GM12872 (cell line): ENCODE measurements at regions not wholly inside any gene's neighbourhood (a gene's known extent, or its start where the extent isn't known, plus 50 kb on each side); places are given as distances from the start of the nearest gene placed in this dataset.

Source experiments
- TF ChIP-seq, protein P1 (sequence below): IDR thresholded peaks from 3 replicates; pipeline ENCODE4 v1.5.1; 2011; ENCODE audit warnings: low read depth, mild to moderate bottlenecking, low read length, moderate library complexity; ENCODE audit not compliant: insufficient read depth

- TF ChIP-seq, protein P1, sequence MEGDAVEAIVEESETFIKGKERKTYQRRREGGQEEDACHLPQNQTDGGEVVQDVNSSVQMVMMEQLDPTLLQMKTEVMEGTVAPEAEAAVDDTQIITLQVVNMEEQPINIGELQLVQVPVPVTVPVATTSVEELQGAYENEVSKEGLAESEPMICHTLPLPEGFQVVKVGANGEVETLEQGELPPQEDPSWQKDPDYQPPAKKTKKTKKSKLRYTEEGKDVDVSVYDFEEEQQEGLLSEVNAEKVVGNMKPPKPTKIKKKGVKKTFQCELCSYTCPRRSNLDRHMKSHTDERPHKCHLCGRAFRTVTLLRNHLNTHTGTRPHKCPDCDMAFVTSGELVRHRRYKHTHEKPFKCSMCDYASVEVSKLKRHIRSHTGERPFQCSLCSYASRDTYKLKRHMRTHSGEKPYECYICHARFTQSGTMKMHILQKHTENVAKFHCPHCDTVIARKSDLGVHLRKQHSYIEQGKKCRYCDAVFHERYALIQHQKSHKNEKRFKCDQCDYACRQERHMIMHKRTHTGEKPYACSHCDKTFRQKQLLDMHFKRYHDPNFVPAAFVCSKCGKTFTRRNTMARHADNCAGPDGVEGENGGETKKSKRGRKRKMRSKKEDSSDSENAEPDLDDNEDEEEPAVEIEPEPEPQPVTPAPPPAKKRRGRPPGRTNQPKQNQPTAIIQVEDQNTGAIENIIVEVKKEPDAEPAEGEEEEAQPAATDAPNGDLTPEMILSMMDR = no peak
Observed at GRCh38 chr3:144466540-144466939, 494.9 kb downstream of the DIPK2A start.

DNA sequence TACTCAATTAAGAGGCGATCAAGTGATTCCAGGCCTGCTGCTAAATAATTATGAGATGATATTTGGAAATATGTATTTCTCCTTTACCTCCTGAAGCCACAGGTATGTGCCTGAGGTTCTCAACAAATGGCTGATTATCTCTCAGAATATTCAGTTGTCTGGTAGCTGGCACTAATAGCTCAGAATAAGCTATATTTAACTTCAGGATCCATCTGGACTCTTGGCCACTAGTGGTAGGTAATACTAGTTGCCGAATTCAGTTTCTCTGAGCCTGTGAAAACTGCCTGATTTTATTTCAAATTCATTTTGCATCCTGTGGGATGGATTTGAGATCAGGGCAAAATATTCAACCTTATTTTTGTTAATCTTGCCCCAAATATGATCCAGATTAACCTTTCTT lies 499.0 kb downstream of the DIPK2A start:
- TF ChIP-seq, protein P1 = no peak

DNA sequence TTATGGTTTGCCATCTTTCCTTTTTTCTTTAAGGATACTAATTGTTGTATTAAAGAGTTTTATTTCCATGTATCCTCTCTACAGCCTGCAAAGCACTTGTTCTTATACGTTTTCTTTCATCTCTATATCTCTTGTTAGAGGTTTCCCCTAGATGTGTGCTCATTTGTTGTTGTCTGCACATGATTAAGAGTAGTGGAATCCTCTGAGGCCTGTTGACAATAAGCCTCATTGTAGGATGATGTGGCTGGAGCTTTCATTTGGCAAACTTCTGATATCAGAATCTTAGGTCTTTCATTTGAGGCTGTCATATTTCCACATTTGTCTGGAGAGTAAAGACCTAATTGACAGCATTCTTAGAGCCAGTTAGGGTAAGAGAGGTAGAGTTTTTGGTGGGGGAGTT lies 506.0 kb downstream of the DIPK2A start:
- TF ChIP-seq, protein P1 = no peak

GRCh38 chr3:144480416-144480919 lies 508.8 kb downstream of the DIPK2A start:
- TF ChIP-seq, protein P1 = no peak

DNA sequence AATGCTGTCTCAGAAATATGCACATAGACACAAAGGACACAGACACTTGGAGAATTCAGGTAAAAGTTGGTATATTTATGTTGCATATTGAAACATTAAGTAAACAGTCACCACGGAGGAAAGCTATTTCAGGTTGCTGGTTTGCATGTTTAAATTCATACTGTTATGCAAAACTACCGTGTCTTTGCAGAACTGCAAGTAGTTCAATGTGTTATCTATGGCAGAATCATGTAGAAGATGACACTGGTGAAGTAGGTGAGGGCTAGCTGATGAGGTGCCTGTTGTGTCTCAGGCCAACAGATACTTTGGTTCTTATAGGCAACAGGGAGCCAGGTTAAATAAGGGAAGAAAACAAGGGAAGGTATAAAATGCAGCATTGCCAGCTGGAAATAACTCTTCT lies 511.3 kb downstream of the DIPK2A start:
- TF ChIP-seq, protein P1 = no peak

DNA sequence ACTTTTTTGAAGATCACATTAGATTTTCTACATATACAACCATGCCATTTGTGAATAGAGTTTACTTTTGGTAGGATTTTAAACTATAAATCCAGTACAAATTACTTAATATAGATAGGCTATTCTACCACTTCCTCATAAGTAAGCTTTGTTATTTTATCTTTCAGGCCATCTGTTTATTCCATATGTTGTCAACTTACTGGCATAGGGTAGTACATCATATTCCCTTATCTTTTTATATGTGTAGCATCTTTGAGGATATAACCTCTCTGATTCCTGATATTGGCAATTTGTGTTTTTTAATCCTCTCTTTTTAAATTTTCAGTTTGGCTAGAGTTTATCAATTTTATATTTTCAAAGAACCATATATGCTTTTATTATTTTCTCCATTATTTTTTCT lies 515.4 kb downstream of the DIPK2A start:
- TF ChIP-seq, protein P1 = no peak

DNA sequence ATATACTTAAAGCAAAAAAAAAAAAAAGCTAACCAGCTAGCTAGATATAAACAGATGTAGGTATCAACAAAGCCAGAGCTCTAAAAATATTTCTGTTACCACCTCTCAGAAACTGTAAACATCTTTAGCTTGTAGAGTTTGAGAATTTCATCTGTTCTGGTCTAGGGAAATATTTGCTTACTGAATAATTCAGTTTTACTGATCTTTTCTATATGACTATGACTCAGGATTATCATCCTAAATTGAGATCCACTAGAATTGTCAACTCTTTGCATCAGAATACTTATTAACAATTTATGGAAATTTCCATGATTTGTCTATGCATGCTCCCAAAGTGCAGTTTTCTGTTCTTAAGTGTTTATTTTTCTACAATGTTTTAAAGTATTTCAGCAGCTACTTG lies 517.3 kb downstream of the DIPK2A start:
- TF ChIP-seq, protein P1 = no peak
